NCI-H1417 (cell line): ENCODE measurements at regions not wholly inside any gene's neighbourhood (a gene's known extent, or its start where the extent isn't known, plus 50 kb on each side); places are given as distances from the start of the nearest gene placed in this dataset.
A peak's percentile ranks its signal among the peaks of the same experiment; 100 is the strongest.

Experiments
- DNase-seq, 3 experiments: peaks; one replicate each; lab custom pipeline; 2025; lab: John Stamatoyannopoulos, UW

GRCh38 chr4:138964716-138965426 lies 50.7 kb upstream of the NOCT start:
- no peak for DNase-seq

- no peak for DNase-seq
These were observed 52.2 kb upstream of the NOCT start for GRCh38 chr4:138963412-138963811.

GRCh38 chr4:138961664-138962063 lies 53.9 kb upstream of the NOCT start:
- DNase-seq: no peak

GRCh38 chr4:138961129-138961528 lies 54.5 kb upstream of the NOCT start:
- no peak for DNase-seq

- DNase-seq: no peak
These were observed 55.3 kb upstream of the NOCT start for GRCh38 chr4:138960175-138960710.

- no peak for DNase-seq
These were observed 56.3 kb upstream of the NOCT start for GRCh38 chr4:138959097-138959815.

GRCh38 chr4:138958519-138958918 lies 57.1 kb upstream of the NOCT start:
- no peak for DNase-seq

GRCh38 chr4:138957302-138957701 lies 58.3 kb upstream of the NOCT start:
- DNase-seq: no peak

GRCh38 chr4:138954428-138954827 lies 61.2 kb upstream of the NOCT start:
- no peak for DNase-seq

GRCh38 chr4:138953961-138954371 lies 61.6 kb upstream of the NOCT start:
- no peak for DNase-seq

GRCh38 chr4:138952411-138952810 lies 63.2 kb upstream of the NOCT start:
- no peak for DNase-seq

- no peak for DNase-seq
These were observed 63.8 kb upstream of the NOCT start for GRCh38 chr4:138951764-138952163.

- DNase-seq: no peak
These were observed 65.7 kb upstream of the NOCT start for GRCh38 chr4:138949866-138950265.

GRCh38 chr4:138948918-138949317 lies 66.7 kb upstream of the NOCT start:
- no peak for DNase-seq

- no peak for DNase-seq
These were observed 69.3 kb upstream of the NOCT start for GRCh38 chr4:138946306-138946705.

GRCh38 chr4:138945840-138946239 lies 69.7 kb upstream of the NOCT start:
- DNase-seq: no peak

- no peak for DNase-seq
These were observed 70.2 kb upstream of the NOCT start for GRCh38 chr4:138945401-138945800.

- DNase-seq: no peak
These were observed 71.7 kb upstream of the NOCT start for GRCh38 chr4:138943893-138944292.

- DNase-seq: no peak
These were observed 74.5 kb upstream of the NOCT start for GRCh38 chr4:138941037-138941436.

GRCh38 chr4:138939960-138940359 lies 75.6 kb upstream of the NOCT start:
- DNase-seq: no peak

- DNase-seq: peak; percentile 28 to 88 (median 72)
These were observed 77.3 kb upstream of the NOCT start for GRCh38 chr4:138938366-138938690.

- no peak for DNase-seq
These were observed 80.3 kb upstream of the NOCT start for GRCh38 chr4:138935135-138935807.

GRCh38 chr4:138927072-138927471 lies 88.5 kb upstream of the NOCT start:
- no peak for DNase-seq
